D721Med (cell line): ENCODE measurements at regions not wholly inside any gene's neighbourhood (a gene's known extent, or its start where the extent isn't known, plus 50 kb on each side); places are given as distances from the start of the nearest gene placed in this dataset.

Source experiments
- DNase-seq: peaks from one replicate; pipeline ENCODE4 v3.0.0; 2011; ENCODE audit warnings: low spot score; ENCODE audit not compliant: insufficient read length
- FAIRE-seq: peaks from 2 replicates; lab custom pipeline; 2011; peaks lifted over from hg19 to GRCh38; lab: Jason Lieb, UNC
- CTCF ChIP-seq: IDR thresholded peaks from 2 replicates; pipeline ENCODE4 v1.5.1; 2012; ENCODE audit warnings: mild to moderate bottlenecking, control low read depth; ENCODE audit not compliant: insufficient read depth; ENCODE audit errors: missing control alignments

- FAIRE-seq (no peak), DNase-seq (no peak)
- no peak for TF ChIP-seq CTCF
Observed at GRCh38 chr7:85669225-85669624, 482.4 kb upstream of the SEMA3D start.

- DNase-seq, result no peak
- no peak for TF ChIP-seq CTCF
- FAIRE-seq, result no peak
Observed at GRCh38 chr7:85664341-85664740, 477.5 kb upstream of the SEMA3D start.

GRCh38 chr7:85659364-85659763 is 472.5 kb upstream of the SEMA3D start:
- TF ChIP-seq CTCF, result no peak
- DNase-seq, result no peak
- FAIRE-seq, result no peak

GRCh38 chr7:85655252-85655651 is 468.4 kb upstream of the SEMA3D start:
- no peak for TF ChIP-seq CTCF
- DNase-seq (no peak), FAIRE-seq (no peak)

GRCh38 chr7:85644272-85644671 is 457.4 kb upstream of the SEMA3D start:
- no peak for TF ChIP-seq CTCF
- DNase-seq (no peak), FAIRE-seq (no peak)

GRCh38 chr7:85641331-85641730 is 454.5 kb upstream of the SEMA3D start:
- FAIRE-seq (no peak), DNase-seq (no peak)
- TF ChIP-seq CTCF, result no peak

GRCh38 chr7:85638394-85638793 is 451.5 kb upstream of the SEMA3D start:
- TF ChIP-seq CTCF, result no peak
- no peak for DNase-seq
- FAIRE-seq, result no peak
